T-cell (primary cell): ENCODE measurements at regions not wholly inside any gene's neighbourhood (a gene's known extent, or its start where the extent isn't known, plus 50 kb on each side); places are given as distances from the start of the nearest gene placed in this dataset.

Source experiments
- ATAC-seq, 4 experiments: fragments of 200-7000 bp in 3 of 4; fragments of 150-1000 bp in 1 of 4; cut with Tn5 transposase; replicated peaks in 1 of 4; 1 replicate in 3 of 4; 2 replicates in 1 of 4; pipeline ENCODE4 v1.10.0; 2021; ENCODE audit warnings: moderate library complexity in 3 of 4, mild to moderate bottlenecking in 2 of 4, moderate number of reproducible peaks in 1 of 4
- CTCF ChIA-PET, 2 donors: fragments of 300-600 bp; sonication (Branson Sonifier 250); formaldehyde crosslinking; loops; one replicate each; lab custom pipeline; 2022; ENCODE audit warnings: antibody characterized with exemption in 2 of 2; lab: Charles Lee
- POLR2A ChIA-PET, 2 donors: fragments of 300-600 bp; sonication (Branson Sonifier 250); formaldehyde crosslinking; loops; one replicate each; lab custom pipeline; 2022; ENCODE audit warnings: antibody characterized with exemption in 2 of 2; lab: Charles Lee
- DNase-seq, 35 experiments: peaks; one replicate each; pipeline versions ENCODE4 v3.0.0 to v3.0.0-alpha.2; 2013 to 2023
- H3K27ac ChIP-seq: one replicate; pipeline ENCODE4 v1.5.1; 2013; ENCODE audit warnings: low read length
- H3K27me3 ChIP-seq, 2 experiments: replicated peaks in 1 of 2; 1 replicate in 1 of 2; 2 replicates in 1 of 2; pipeline versions ENCODE4 v1.6.1 to v1.7.0; 2013; ENCODE audit warnings: low read length in 1 of 2, mixed read lengths in 1 of 2; ENCODE audit not compliant: control insufficient read depth in 2 of 2, insufficient read depth in 2 of 2; ENCODE audit errors: extremely low read depth in 1 of 2
- H3K36me3 ChIP-seq, 2 donors: 1 replicate in 1 of 2; 2 replicates in 1 of 2; pipeline versions ENCODE4 v1.6.1 to v1.7.0; 2013; ENCODE audit warnings: low read length in 1 of 2; ENCODE audit not compliant: control insufficient read depth in 2 of 2, insufficient read depth in 1 of 2; ENCODE audit errors: extremely low read depth in 1 of 2
- H3K4me1 ChIP-seq, 2 experiments: 1 replicate in 1 of 2; 2 replicates in 1 of 2; pipeline versions ENCODE4 v1.6.1 to v1.7.0; 2013; ENCODE audit warnings: low read length in 2 of 2, mixed read lengths in 1 of 2; ENCODE audit not compliant: insufficient read depth in 2 of 2, control insufficient read depth in 1 of 2; ENCODE audit errors: extremely low read depth in 1 of 2
- H3K4me3 ChIP-seq, 2 donors: 1 replicate in 1 of 2; 2 replicates in 1 of 2; pipeline versions ENCODE4 v1.5.1 to v1.7.0; 2013; ENCODE audit warnings: mild to moderate bottlenecking in 2 of 2, low read length in 1 of 2, moderate library complexity in 1 of 2; ENCODE audit not compliant: control insufficient read depth in 1 of 2; ENCODE audit errors: extremely low read depth in 1 of 2
- H3K9me3 ChIP-seq: 2 replicates; pipeline ENCODE4 v1.7.0; 2013
- H3K27ac Mint-ChIP-seq, 2 donors: one replicate each; pipeline ENCODE4 v1.8.0; 2020 to 2021; ENCODE audit warnings: mild to moderate bottlenecking in 2 of 2, mixed read lengths in 2 of 2
- H3K27me3 Mint-ChIP-seq, 2 donors: one replicate each; pipeline ENCODE4 v1.8.0; 2021 to 2022; ENCODE audit warnings: mixed read lengths in 2 of 2
- H3K36me3 Mint-ChIP-seq: one replicate; pipeline ENCODE4 v1.8.0; 2021; ENCODE audit warnings: mixed read lengths
- H3K4me1 Mint-ChIP-seq, 3 donors: one replicate each; pipeline ENCODE4 v1.8.0; 2020 to 2022; ENCODE audit warnings: mixed read lengths in 3 of 3, mild to moderate bottlenecking in 1 of 3
- H3K4me3 Mint-ChIP-seq, 3 donors: one replicate each; pipeline ENCODE4 v1.8.0; 2020 to 2022; ENCODE audit warnings: mild to moderate bottlenecking in 3 of 3, mixed read lengths in 3 of 3, moderate library complexity in 3 of 3
- H3K9me3 Mint-ChIP-seq, 3 donors: one replicate each; pipeline ENCODE4 v1.8.0; 2020 to 2022; ENCODE audit warnings: mixed read lengths in 3 of 3
- WGBS: methylation state at CpG from one replicate; pipeline ENCODE4 v1.1.5; 2013; ENCODE audit warnings: missing lambda C conversion rate; ENCODE audit not compliant: insufficient coverage; 5-methylcytosine and 5-hydroxymethylcytosine counted together

DNA sequence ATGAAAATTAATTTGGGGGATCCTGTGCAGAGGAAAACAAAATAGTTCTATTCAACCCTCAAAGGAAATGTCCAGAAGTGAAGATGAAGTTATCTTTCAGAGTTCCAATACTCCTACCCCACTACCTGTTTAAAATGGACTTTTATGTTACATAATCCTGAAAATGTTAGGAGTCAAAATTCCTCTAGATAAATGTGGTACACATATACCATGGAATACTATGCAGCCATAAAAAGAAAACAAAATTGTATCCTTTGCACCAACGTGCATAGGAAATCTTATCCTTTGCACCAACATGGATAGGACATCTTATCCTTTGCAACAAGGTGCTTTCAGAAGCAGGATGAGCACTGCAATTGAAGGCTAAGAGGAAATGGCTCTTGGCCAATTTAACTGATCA is 245.2 kb downstream of the LTN1 start:
- Histone ChIP-seq H3K4me1 (peaks cover 5% of the 10 kb centered on the region in 2 experiments), H3K36me3 (no peaks in the 10 kb centered on the region), H3K4me3 (no peak overlapping the region), H3K9me3 (no peaks in the 10 kb centered on the region), H3K27ac (no peak overlapping the region), H3K27me3 (no peaks in the 10 kb centered on the region)
- H3K4me1 Mint-ChIP-seq = no peaks in the 10 kb centered on the region
- H3K27me3 Mint-ChIP-seq = no peaks in the 10 kb centered on the region
- peaks cover 8% of the 10 kb centered on the region for H3K36me3 Mint-ChIP-seq
- H3K27ac Mint-ChIP-seq = no peak overlapping the region
- POLR2A ChIA-PET = no interaction called here
- CTCF ChIA-PET = interaction anchor here (3.6 to 5.5 kb wide), 2 partner anchors 11 to 232 kb away, joined by 29 to 161 read pairs; no protein-coding TSS in a partner anchor
- no peak overlapping the region for H3K4me3 Mint-ChIP-seq
- H3K9me3 Mint-ChIP-seq = no peaks in the 10 kb centered on the region
- WGBS = no CpG with 5 or more reads among the region's 1 CpG
- no peak for DNase-seq
- ATAC-seq = no peak

DNA sequence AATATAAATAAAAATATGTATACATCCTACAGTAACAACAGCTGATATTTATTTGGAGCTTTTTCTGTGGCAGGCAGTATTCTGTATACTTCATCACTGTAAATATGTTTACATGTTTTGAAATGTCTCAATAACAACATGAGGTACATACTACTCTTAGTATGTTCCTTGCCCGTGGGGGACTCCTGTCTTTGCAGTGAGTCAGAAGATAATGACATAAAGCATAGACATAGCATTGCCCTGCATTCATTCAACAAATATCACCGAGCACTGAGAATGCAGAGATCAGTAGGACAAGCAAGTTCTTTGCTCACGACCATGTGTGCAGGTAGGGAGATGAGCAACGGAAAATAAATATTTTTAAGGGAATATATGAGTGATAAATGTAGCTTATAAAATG is 246.5 kb downstream of the LTN1 start:
- no peak overlapping the region for H3K27ac Mint-ChIP-seq

GRCh38 chr21:28745131-28746016 is 247.3 kb downstream of the LTN1 start:
- 11% methylated on average over 6 of the region's 16 CpGs for WGBS
- ATAC-seq = peak; percentile 81 to 87 (median 81)
- CTCF ChIA-PET = interaction anchor here (0.5 to 5.5 kb wide), 71 partner anchors 8 to 1976 kb away, joined by 3 to 161 read pairs (median 4); partner anchors contain the start of gene USP16 (in 1 of the 2)
- POLR2A ChIA-PET = interaction anchor here in 1 of 2 donors (0.5 to 0.6 kb wide), 2 partner anchors 116 to 139 kb away, joined by 3 read pairs; no protein-coding TSS in a partner anchor
- Histone ChIP-seq H3K4me3 (peak overlapping the region; percentile 44 to 79), H3K4me1 (peaks cover 5% of the 10 kb centered on the region in 2 experiments), H3K9me3 (no peaks in the 10 kb centered on the region), H3K27ac (no peak overlapping the region), H3K36me3 (no peaks in the 10 kb centered on the region), H3K27me3 (no peaks in the 10 kb centered on the region)
- peaks cover 5% of the 10 kb centered on the region for H3K36me3 Mint-ChIP-seq
- H3K4me3 Mint-ChIP-seq = no peak overlapping the region
- H3K27me3 Mint-ChIP-seq = no peaks in the 10 kb centered on the region
- no peaks in the 10 kb centered on the region for H3K9me3 Mint-ChIP-seq
- no peaks in the 10 kb centered on the region for H3K4me1 Mint-ChIP-seq
- H3K27ac Mint-ChIP-seq = no peak overlapping the region
- peak; percentile 31 to 86 (median 59) for DNase-seq

More for the DNA sequence above, 246.5 kb downstream of the LTN1 start:
- Histone ChIP-seq H3K4me1 (peaks cover 5% of the 10 kb centered on the region in 2 experiments), H3K4me3 (no peak overlapping the region), H3K36me3 (no peaks in the 10 kb centered on the region), H3K27me3 (no peaks in the 10 kb centered on the region), H3K9me3 (no peaks in the 10 kb centered on the region), H3K27ac (no peak overlapping the region)
- no peak for DNase-seq
- POLR2A ChIA-PET = interaction anchor here in 1 of 2 donors (0.5 to 0.6 kb wide), 2 partner anchors 21 to 138 kb away, joined by 3 to 4 read pairs; no protein-coding TSS in a partner anchor
- H3K4me1 Mint-ChIP-seq = no peaks in the 10 kb centered on the region
- ATAC-seq = no peak
- H3K4me3 Mint-ChIP-seq = no peak overlapping the region
- CTCF ChIA-PET = interaction anchor here (0.6 to 5.5 kb wide), 54 partner anchors 10 to 1977 kb away, joined by 3 to 161 read pairs (median 5); no protein-coding TSS in a partner anchor
- H3K36me3 Mint-ChIP-seq = peaks cover 5% of the 10 kb centered on the region
- H3K9me3 Mint-ChIP-seq = no peaks in the 10 kb centered on the region
- WGBS = no CpG with 5 or more reads among the region's 4 CpGs
- no peaks in the 10 kb centered on the region for H3K27me3 Mint-ChIP-seq

GRCh38 chr21:28743723-28744122 is 249.0 kb downstream of the LTN1 start:
- Histone ChIP-seq H3K4me1 (peaks cover 5% of the 10 kb centered on the region in 2 experiments), H3K27me3 (no peaks in the 10 kb centered on the region), H3K9me3 (no peaks in the 10 kb centered on the region), H3K36me3 (no peaks in the 10 kb centered on the region), H3K4me3 (no peak overlapping the region), H3K27ac (no peak overlapping the region)
- POLR2A ChIA-PET = interaction anchor here in 1 of 2 donors (0.6 kb wide), 2 partner anchors 15 to 1492 kb away, joined by 3 to 5 read pairs; no protein-coding TSS in a partner anchor
- WGBS = no CpG with 5 or more reads among the region's 1 CpG
- no peak overlapping the region for H3K4me3 Mint-ChIP-seq
- H3K36me3 Mint-ChIP-seq = no peaks in the 10 kb centered on the region
- H3K4me1 Mint-ChIP-seq = peaks cover 0 to 7% (median 4%) of the 10 kb centered on the region in 3 donors
- no peak for DNase-seq
- CTCF ChIA-PET = interaction anchor here (0.6 to 5.5 kb wide), 6 partner anchors 8 to 1895 kb away, joined by 3 to 161 read pairs (median 4); no protein-coding TSS in a partner anchor
- H3K27ac Mint-ChIP-seq = no peak overlapping the region
- no peaks in the 10 kb centered on the region for H3K9me3 Mint-ChIP-seq
- H3K27me3 Mint-ChIP-seq = no peaks in the 10 kb centered on the region
- no peak for ATAC-seq

DNA sequence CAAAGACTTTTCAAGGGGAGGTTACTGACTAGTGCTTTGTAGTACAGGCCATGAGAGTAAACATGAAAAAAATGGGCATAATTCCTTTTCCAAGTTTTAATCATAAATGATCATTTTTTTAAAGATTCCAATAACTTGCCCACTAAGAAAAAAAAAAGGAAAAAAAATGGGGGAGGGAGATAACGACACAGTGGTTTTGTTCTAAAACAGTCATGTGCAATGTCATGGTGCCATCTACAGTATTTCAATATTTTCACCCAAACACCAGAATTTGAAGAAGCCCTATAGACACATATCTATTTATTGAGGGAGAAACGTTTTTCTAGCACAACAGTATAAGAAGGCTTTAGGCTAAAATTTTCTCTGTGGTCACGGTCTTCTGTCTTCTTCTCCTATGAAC is 250.2 kb downstream of the LTN1 start:
- Histone ChIP-seq H3K36me3 (no peaks in the 10 kb centered on the region), H3K27ac (no peak overlapping the region), H3K4me1 (peaks cover 5% of the 10 kb centered on the region in 2 experiments), H3K4me3 (no peak overlapping the region), H3K27me3 (no peaks in the 10 kb centered on the region), H3K9me3 (no peaks in the 10 kb centered on the region)
- WGBS = no CpG with 5 or more reads among the region's 3 CpGs
- no peak overlapping the region for H3K4me3 Mint-ChIP-seq
- CTCF ChIA-PET = no interaction called here
- POLR2A ChIA-PET = interaction anchor here in 1 of 2 donors (0.6 kb wide), 1 partner anchor 76 kb away, joined by 4 read pairs; no protein-coding TSS in a partner anchor
- peaks cover 0 to 7% (median 4%) of the 10 kb centered on the region in 3 donors for H3K4me1 Mint-ChIP-seq
- no peaks in the 10 kb centered on the region for H3K27me3 Mint-ChIP-seq
- no peak for DNase-seq
- H3K9me3 Mint-ChIP-seq = no peaks in the 10 kb centered on the region
- H3K27ac Mint-ChIP-seq = no peak overlapping the region
- no peaks in the 10 kb centered on the region for H3K36me3 Mint-ChIP-seq
- no peak for ATAC-seq

DNA sequence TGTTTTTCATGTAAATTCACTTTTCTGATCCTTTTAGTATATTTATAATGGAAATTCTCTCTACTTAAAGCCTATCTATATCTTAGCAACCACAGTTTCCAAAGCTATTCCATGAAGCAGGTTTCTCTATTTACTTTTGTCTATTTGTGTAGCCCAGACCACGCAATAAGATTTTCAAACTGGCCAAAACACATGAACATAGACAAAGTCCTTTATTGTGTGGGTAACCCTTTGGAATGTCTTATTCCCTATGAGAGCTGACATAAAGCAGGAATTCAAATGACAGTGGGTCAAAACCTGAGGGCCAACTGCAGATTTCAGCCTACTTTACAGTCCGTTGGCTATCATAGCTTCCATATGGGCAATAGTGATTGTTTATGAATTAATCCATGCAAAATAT is 252.6 kb downstream of the LTN1 start:
- Mint-ChIP-seq H3K4me1 (peaks cover 0 to 7% (median 4%) of the 10 kb centered on the region in 3 donors), H3K36me3 (peaks cover 5% of the 10 kb centered on the region), H3K4me3 (no peak overlapping the region), H3K9me3 (no peaks in the 10 kb centered on the region), H3K27me3 (no peaks in the 10 kb centered on the region), H3K27ac (no peak overlapping the region)
- WGBS = no CpG with 5 or more reads among the region's 2 CpGs
- ChIA-PET CTCF (no interaction called here), POLR2A (no interaction called here)
- no peaks in the 10 kb centered on the region for H3K9me3 ChIP-seq
- no peaks in the 10 kb centered on the region for H3K27me3 ChIP-seq
- no peak overlapping the region for H3K27ac ChIP-seq
- no peak for ATAC-seq
- no peak overlapping the region for H3K4me3 ChIP-seq
- DNase-seq = no peak
- H3K36me3 ChIP-seq = no peaks in the 10 kb centered on the region
- no peaks in the 10 kb centered on the region for H3K4me1 ChIP-seq
